ENCODE measurements at regions not wholly inside any gene's neighbourhood (a gene's known extent, or its start where the extent isn't known, plus 50 kb on each side); places are given as distances from the start of the nearest gene placed in this dataset.

- TF ChIP-seq PAX5 (IDR thresholded peaks at IDR 0.05; ENCODE audit: insufficient read depth, low read length, severe bottlenecking) (no peak), POU2F2 (IDR thresholded peaks at IDR 0.05; ENCODE audit: low read depth, low read length) (no peak), SPI1 (IDR thresholded peaks at IDR 0.05; ENCODE audit: low read depth, low read length) (no peak), POLR2AphosphoS5 (IDR thresholded peaks at IDR 0.05; ENCODE audit: low read depth, low read length) (no peak), POLR2A (IDR thresholded peaks at IDR 0.05; ENCODE audit: low read depth, low read length) (no peak), TAF1 (IDR thresholded peaks at IDR 0.05; ENCODE audit: low read depth, low read length) (no peak)
- no peak for FAIRE-seq
- DNase-seq (ENCODE audit: insufficient read length, low spot score): no peak
Observed at GRCh38 chr9:88721495-88722279, 186.7 kb downstream of the NXNL2 start.

GRCh38 chr9:88722753-88723152 is 187.8 kb downstream of the NXNL2 start:
- no peak for DNase-seq (ENCODE audit: insufficient read length, low spot score)
- TF ChIP-seq SPI1 (IDR thresholded peaks at IDR 0.05; ENCODE audit: low read depth, low read length) (no peak), POU2F2 (IDR thresholded peaks at IDR 0.05; ENCODE audit: low read depth, low read length) (no peak), POLR2AphosphoS5 (IDR thresholded peaks at IDR 0.05; ENCODE audit: low read depth, low read length) (no peak), TAF1 (IDR thresholded peaks at IDR 0.05; ENCODE audit: low read depth, low read length) (no peak), PAX5 (IDR thresholded peaks at IDR 0.05; ENCODE audit: insufficient read depth, low read length, severe bottlenecking) (no peak), POLR2A (IDR thresholded peaks at IDR 0.05; ENCODE audit: low read depth, low read length) (no peak)

GRCh38 chr9:88723751-88724150 is 188.8 kb downstream of the NXNL2 start:
- DNase-seq (ENCODE audit: insufficient read length, low spot score): no peak
- FAIRE-seq: no peak
- TF ChIP-seq POU2F2 (IDR thresholded peaks at IDR 0.05; ENCODE audit: low read depth, low read length) (no peak), POLR2A (IDR thresholded peaks at IDR 0.05; ENCODE audit: low read depth, low read length) (no peak), SPI1 (IDR thresholded peaks at IDR 0.05; ENCODE audit: low read depth, low read length) (no peak), POLR2AphosphoS5 (IDR thresholded peaks at IDR 0.05; ENCODE audit: low read depth, low read length) (no peak), PAX5 (IDR thresholded peaks at IDR 0.05; ENCODE audit: insufficient read depth, low read length, severe bottlenecking) (no peak), TAF1 (IDR thresholded peaks at IDR 0.05; ENCODE audit: low read depth, low read length) (no peak)

More at GRCh38 chr9:88722753-88723152, 187.8 kb downstream of the NXNL2 start:
- no peak for FAIRE-seq

GRCh38 chr9:88724331-88724730 is 189.4 kb downstream of the NXNL2 start:
- DNase-seq (ENCODE audit: insufficient read length, low spot score): no peak
- TF ChIP-seq SPI1 (IDR thresholded peaks at IDR 0.05; ENCODE audit: low read depth, low read length): no peak
- no peak for TF ChIP-seq TAF1 (IDR thresholded peaks at IDR 0.05; ENCODE audit: low read depth, low read length)

DNA sequence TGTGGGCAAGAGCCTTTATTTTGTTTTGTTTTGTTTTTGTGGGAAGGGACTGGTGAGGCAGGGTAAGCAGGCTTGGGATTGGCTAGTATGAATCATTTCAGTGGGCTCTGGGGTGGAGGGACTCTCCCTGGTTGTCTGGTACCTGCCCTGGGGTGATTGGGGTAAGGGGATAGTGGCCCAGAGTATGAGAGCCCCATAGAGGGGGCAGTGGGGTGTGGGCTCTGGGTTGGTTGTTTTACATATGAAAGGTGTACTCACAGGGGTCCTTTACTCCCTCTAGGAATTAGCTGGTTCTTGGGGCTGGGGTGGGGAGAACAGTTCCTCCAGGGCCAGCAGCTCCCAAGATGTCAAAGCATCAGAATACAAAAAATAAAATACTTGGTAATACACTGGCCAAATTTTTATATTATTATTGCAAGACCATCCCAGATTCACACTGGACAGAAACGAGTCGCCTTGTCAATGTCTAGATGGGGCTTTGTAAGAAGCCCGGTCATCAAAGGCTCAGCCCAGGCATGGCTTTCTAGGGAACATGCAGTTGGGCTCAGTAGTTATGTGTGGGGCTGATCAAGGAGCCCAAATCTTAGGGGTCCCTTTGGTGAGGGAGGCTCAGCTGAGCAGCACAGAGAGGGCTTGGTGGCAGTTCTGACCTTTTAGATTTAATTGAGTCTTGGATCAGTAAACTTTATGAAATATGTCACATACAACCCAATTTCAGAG is 190.5 kb downstream of the NXNL2 start:
- FAIRE-seq: no peak
- TF ChIP-seq PAX5 (IDR thresholded peaks at IDR 0.05; ENCODE audit: insufficient read depth, low read length, severe bottlenecking) (no peak), POU2F2 (IDR thresholded peaks at IDR 0.05; ENCODE audit: low read depth, low read length) (no peak), POLR2AphosphoS5 (IDR thresholded peaks at IDR 0.05; ENCODE audit: low read depth, low read length) (no peak), SPI1 (IDR thresholded peaks at IDR 0.05; ENCODE audit: low read depth, low read length) (no peak), POLR2A (IDR thresholded peaks at IDR 0.05; ENCODE audit: low read depth, low read length) (no peak), TAF1 (IDR thresholded peaks at IDR 0.05; ENCODE audit: low read depth, low read length) (no peak)
- no peak for DNase-seq (ENCODE audit: insufficient read length, low spot score)

More at GRCh38 chr9:88724331-88724730, 189.4 kb downstream of the NXNL2 start:
- FAIRE-seq: no peak

DNA sequence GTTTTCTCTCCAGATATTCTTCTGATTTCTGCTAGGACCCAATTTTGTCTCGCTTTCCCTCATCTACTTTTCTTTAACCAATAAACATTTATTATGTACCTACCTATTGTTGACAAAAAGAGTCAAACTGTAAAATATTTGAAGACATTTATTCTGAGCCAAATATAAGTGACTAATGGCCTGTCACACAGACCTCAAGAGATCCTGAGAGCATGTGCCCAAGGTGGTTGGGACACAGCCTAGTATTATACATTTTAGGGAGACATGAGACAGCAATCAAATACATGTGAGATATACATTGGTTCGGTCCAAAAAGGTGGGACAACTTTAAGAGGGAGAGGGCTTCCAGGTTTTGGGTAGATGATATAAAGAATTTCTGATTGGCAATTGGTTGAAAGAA is 191.8 kb downstream of the NXNL2 start:
- no peak for TF ChIP-seq TAF1 (IDR thresholded peaks at IDR 0.05; ENCODE audit: low read depth, low read length)
- TF ChIP-seq POU2F2 (IDR thresholded peaks at IDR 0.05; ENCODE audit: low read depth, low read length): no peak
- TF ChIP-seq SPI1 (IDR thresholded peaks at IDR 0.05; ENCODE audit: low read depth, low read length): no peak
- TF ChIP-seq POLR2A (IDR thresholded peaks at IDR 0.05; ENCODE audit: low read depth, low read length): no peak
- no peak for TF ChIP-seq POLR2AphosphoS5 (IDR thresholded peaks at IDR 0.05; ENCODE audit: low read depth, low read length)
- TF ChIP-seq PAX5 (IDR thresholded peaks at IDR 0.05; ENCODE audit: insufficient read depth, low read length, severe bottlenecking): no peak
- no peak for FAIRE-seq
- no peak for DNase-seq (ENCODE audit: insufficient read length, low spot score)

- no peak for DNase-seq (ENCODE audit: insufficient read length, low spot score)
- no peak for FAIRE-seq
- TF ChIP-seq SPI1 (IDR thresholded peaks at IDR 0.05; ENCODE audit: low read depth, low read length) (no peak), POLR2AphosphoS5 (IDR thresholded peaks at IDR 0.05; ENCODE audit: low read depth, low read length) (no peak), TAF1 (IDR thresholded peaks at IDR 0.05; ENCODE audit: low read depth, low read length) (no peak), POLR2A (IDR thresholded peaks at IDR 0.05; ENCODE audit: low read depth, low read length) (no peak), PAX5 (IDR thresholded peaks at IDR 0.05; ENCODE audit: insufficient read depth, low read length, severe bottlenecking) (no peak), POU2F2 (IDR thresholded peaks at IDR 0.05; ENCODE audit: low read depth, low read length) (no peak)
Observed at GRCh38 chr9:88730780-88731179, 195.8 kb downstream of the NXNL2 start.

- no peak for FAIRE-seq
- TF ChIP-seq POLR2A (IDR thresholded peaks at IDR 0.05; ENCODE audit: low read depth, low read length): no peak
- no peak for TF ChIP-seq SPI1 (IDR thresholded peaks at IDR 0.05; ENCODE audit: low read depth, low read length)
- no peak for TF ChIP-seq POLR2AphosphoS5 (IDR thresholded peaks at IDR 0.05; ENCODE audit: low read depth, low read length)
- no peak for TF ChIP-seq POU2F2 (IDR thresholded peaks at IDR 0.05; ENCODE audit: low read depth, low read length)
- TF ChIP-seq PAX5 (IDR thresholded peaks at IDR 0.05; ENCODE audit: insufficient read depth, low read length, severe bottlenecking): no peak
- no peak for TF ChIP-seq TAF1 (IDR thresholded peaks at IDR 0.05; ENCODE audit: low read depth, low read length)
- no peak for DNase-seq (ENCODE audit: insufficient read length, low spot score)
Observed at GRCh38 chr9:88732128-88732527, 197.2 kb downstream of the NXNL2 start.

- DNase-seq (ENCODE audit: insufficient read length, low spot score) (no peak), FAIRE-seq (no peak)
- TF ChIP-seq PAX5 (IDR thresholded peaks at IDR 0.05; ENCODE audit: insufficient read depth, low read length, severe bottlenecking) (no peak), POLR2A (IDR thresholded peaks at IDR 0.05; ENCODE audit: low read depth, low read length) (no peak), POU2F2 (IDR thresholded peaks at IDR 0.05; ENCODE audit: low read depth, low read length) (no peak), TAF1 (IDR thresholded peaks at IDR 0.05; ENCODE audit: low read depth, low read length) (no peak), SPI1 (IDR thresholded peaks at IDR 0.05; ENCODE audit: low read depth, low read length) (no peak)
Observed at GRCh38 chr9:88733651-88734421, 198.9 kb downstream of the NXNL2 start.

Data from GM12891 (cell line).